22Rv1 (cell line): ENCODE measurements at regions not wholly inside any gene's neighbourhood (a gene's known extent, or its start where the extent isn't known, plus 50 kb on each side); places are given as distances from the start of the nearest gene placed in this dataset.

Source experiments
- ZFX ChIP-seq: fragments of 450-650 bp; IDR thresholded peaks from 2 replicates; pipeline ENCODE4 v1.6.1; 2017; ENCODE audit warnings: antibody characterized with exemption, borderline replicate concordance
- TF ChIP-seq, protein P1 (sequence below): fragments of 450-650 bp; IDR thresholded peaks from 2 replicates; pipeline ENCODE4 v1.5.1; 2017; ENCODE audit warnings: mild to moderate bottlenecking

DNA sequence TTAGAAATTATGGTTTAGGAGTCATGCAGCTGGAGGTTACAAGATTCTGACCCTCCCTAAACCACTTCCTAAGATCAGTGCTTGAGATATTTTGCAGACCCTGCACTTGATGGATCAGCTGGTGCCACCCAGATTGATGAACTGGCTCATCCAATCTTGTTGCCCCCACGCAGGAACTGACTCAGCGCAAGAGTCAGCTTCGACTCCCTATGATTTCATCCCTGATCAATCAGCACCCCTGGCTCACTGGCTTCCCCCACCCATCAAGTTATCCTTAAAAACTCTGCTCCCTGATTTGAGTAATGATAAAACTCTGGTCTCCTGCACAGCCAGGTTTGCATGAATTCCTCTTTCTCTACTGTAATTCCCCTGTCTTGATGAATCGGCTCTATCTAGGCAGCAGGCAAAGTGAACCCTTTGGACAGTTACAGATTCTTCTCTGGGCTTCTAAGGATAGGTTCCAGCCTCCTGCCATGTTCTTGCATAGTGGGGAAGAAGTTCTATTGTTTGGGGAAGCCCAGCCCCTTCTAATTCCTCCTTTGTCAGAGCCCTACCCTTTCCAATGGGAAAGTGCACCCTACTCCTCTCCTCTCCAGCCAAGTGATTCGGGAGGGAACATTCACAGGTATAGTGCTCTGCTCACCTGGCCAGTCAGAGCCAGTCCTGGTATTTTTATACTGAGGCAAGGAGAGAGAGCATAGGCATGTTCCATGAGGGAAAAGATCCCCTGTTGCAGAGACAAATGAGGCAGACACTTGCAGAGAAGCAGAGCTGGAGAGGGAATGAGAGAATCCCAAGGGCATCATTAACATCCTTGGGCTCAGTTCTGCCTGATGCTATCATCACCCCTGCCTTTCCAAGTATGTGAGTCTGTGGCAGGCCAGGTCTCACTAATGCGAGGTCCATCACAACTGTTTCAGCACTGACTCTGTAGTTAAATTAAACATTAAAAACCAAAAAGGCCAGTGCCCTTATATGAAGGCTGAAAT lies 224.4 kb upstream of the GALNT17 start:
- TF ChIP-seq, protein P1, sequence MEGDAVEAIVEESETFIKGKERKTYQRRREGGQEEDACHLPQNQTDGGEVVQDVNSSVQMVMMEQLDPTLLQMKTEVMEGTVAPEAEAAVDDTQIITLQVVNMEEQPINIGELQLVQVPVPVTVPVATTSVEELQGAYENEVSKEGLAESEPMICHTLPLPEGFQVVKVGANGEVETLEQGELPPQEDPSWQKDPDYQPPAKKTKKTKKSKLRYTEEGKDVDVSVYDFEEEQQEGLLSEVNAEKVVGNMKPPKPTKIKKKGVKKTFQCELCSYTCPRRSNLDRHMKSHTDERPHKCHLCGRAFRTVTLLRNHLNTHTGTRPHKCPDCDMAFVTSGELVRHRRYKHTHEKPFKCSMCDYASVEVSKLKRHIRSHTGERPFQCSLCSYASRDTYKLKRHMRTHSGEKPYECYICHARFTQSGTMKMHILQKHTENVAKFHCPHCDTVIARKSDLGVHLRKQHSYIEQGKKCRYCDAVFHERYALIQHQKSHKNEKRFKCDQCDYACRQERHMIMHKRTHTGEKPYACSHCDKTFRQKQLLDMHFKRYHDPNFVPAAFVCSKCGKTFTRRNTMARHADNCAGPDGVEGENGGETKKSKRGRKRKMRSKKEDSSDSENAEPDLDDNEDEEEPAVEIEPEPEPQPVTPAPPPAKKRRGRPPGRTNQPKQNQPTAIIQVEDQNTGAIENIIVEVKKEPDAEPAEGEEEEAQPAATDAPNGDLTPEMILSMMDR: no peak
- TF ChIP-seq ZFX: no peak
